ENCODE measurements at regions not wholly inside any gene's neighbourhood (a gene's known extent, or its start where the extent isn't known, plus 50 kb on each side); places are given as distances from the start of the nearest gene placed in this dataset.
A peak's percentile ranks its signal among the peaks of the same experiment; 100 is the strongest.

GRCh38 chr1:172766462-172766861, 107.6 kb downstream of the FASLG start:
- Histone ChIP-seq H3K4me3 (no peak overlapping the region), H3K36me3 (no peaks in the 10 kb centered on the region), H3K27me3 (no peaks in the 10 kb centered on the region), H3K4me1 (no peaks in the 10 kb centered on the region), H3K9me3 (no peaks in the 10 kb centered on the region), H3K27ac (no peak overlapping the region)
- no peak for DNase-seq
- intact Hi-C loops (cut with DNase I), result no loop called here
- WGBS, 2 donors, result 85 to 95% methylated on average over 4 of the region's 4 CpGs
- TF ChIP-seq POLR2A (IDR thresholded peaks at IDR 0.05) (no peak), CTCF (IDR thresholded peaks at IDR 0.05) (no peak)

GRCh38 chr1:172770071-172770470, 111.2 kb downstream of the FASLG start:
- no peaks in the 10 kb centered on the region for H3K36me3 ChIP-seq
- no peak for DNase-seq
- no peaks in the 10 kb centered on the region for H3K4me1 ChIP-seq
- H3K27me3 ChIP-seq, result no peaks in the 10 kb centered on the region
- H3K9me3 ChIP-seq, result no peaks in the 10 kb centered on the region
- H3K27ac ChIP-seq, result no peak overlapping the region
- intact Hi-C loops (cut with DNase I), result no loop called here
- WGBS, 2 donors, result 70 to 73% methylated on average over 1 of the region's 1 CpG
- TF ChIP-seq CTCF (IDR thresholded peaks at IDR 0.05) (no peak), POLR2A (IDR thresholded peaks at IDR 0.05) (no peak)
- H3K4me3 ChIP-seq, result no peak overlapping the region

- H3K4me1 ChIP-seq, result peaks cover 0 to 3% (median 0%) of the 10 kb centered on the region in 3 donors
- 83 to 91% methylated on average over 3 of the region's 3 CpGs for WGBS, 2 donors
- peak overlapping the region in 2 of 4 donors; percentile 60 to 84 for H3K27ac ChIP-seq
- no peaks in the 10 kb centered on the region for H3K27me3 ChIP-seq
- intact Hi-C loops (cut with DNase I), result no loop called here
- H3K36me3 ChIP-seq, result no peaks in the 10 kb centered on the region
- DNase-seq, result no peak
- no peak overlapping the region for H3K4me3 ChIP-seq
- TF ChIP-seq CTCF (IDR thresholded peaks at IDR 0.05) (no peak), POLR2A (IDR thresholded peaks at IDR 0.05) (no peak)
- no peaks in the 10 kb centered on the region for H3K9me3 ChIP-seq
These were observed 115.7 kb downstream of the FASLG start for GRCh38 chr1:172774561-172774960.

- Histone ChIP-seq H3K4me1 (peaks cover 0 to 3% (median 0%) of the 10 kb centered on the region in 3 donors), H3K27ac (peak overlapping the region; percentile 36 to 84 (median 56)), H3K36me3 (no peaks in the 10 kb centered on the region), H3K9me3 (no peaks in the 10 kb centered on the region), H3K27me3 (no peaks in the 10 kb centered on the region), H3K4me3 (peak overlapping the region in 1 of 4 donors; percentile 34)
- 40 to 65% methylated on average over 3 of the region's 3 CpGs for WGBS, 2 donors
- TF ChIP-seq POLR2A (IDR thresholded peaks at IDR 0.05), result no peak
- intact Hi-C loops (cut with DNase I), result no loop called here
- no peak for DNase-seq
These were observed 116.7 kb downstream of the FASLG start for GRCh38 chr1:172775606-172776005.

GRCh38 chr1:172776071-172776470, 117.2 kb downstream of the FASLG start:
- intact Hi-C loops (cut with DNase I), result no loop called here
- WGBS, 2 donors, result 32 to 53% methylated on average over 6 of the region's 6 CpGs
- TF ChIP-seq POLR2A (IDR thresholded peaks at IDR 0.05), result no peak
- TF ChIP-seq CTCF (IDR thresholded peaks at IDR 0.05), result no peak
- Histone ChIP-seq H3K27me3 (no peaks in the 10 kb centered on the region), H3K4me1 (peaks cover 0 to 3% (median 0%) of the 10 kb centered on the region in 3 donors), H3K27ac (peak overlapping the region; percentile 36 to 84 (median 56)), H3K4me3 (peak overlapping the region in 1 of 4 donors; percentile 34), H3K9me3 (no peaks in the 10 kb centered on the region), H3K36me3 (no peaks in the 10 kb centered on the region)
- no peak for DNase-seq

GRCh38 chr1:172777767-172778166, 118.9 kb downstream of the FASLG start:
- DNase-seq, result no peak
- no peaks in the 10 kb centered on the region for H3K27me3 ChIP-seq
- 73 to 77% methylated on average over 3 of the region's 3 CpGs for WGBS, 2 donors
- H3K36me3 ChIP-seq, result no peaks in the 10 kb centered on the region
- H3K4me3 ChIP-seq, result no peak overlapping the region
- intact Hi-C loops (cut with DNase I), result no loop called here
- H3K4me1 ChIP-seq, result peaks cover 0 to 3% (median 0%) of the 10 kb centered on the region in 3 donors
- H3K27ac ChIP-seq, result peak overlapping the region in 1 of 4 donors; percentile 28
- TF ChIP-seq CTCF (IDR thresholded peaks at IDR 0.05) (no peak), POLR2A (IDR thresholded peaks at IDR 0.05) (no peak)
- no peaks in the 10 kb centered on the region for H3K9me3 ChIP-seq
